ENCODE measurements at regions not wholly inside any gene's neighbourhood (a gene's known extent, or its start where the extent isn't known, plus 50 kb on each side); places are given as distances from the start of the nearest gene placed in this dataset.

DNA sequence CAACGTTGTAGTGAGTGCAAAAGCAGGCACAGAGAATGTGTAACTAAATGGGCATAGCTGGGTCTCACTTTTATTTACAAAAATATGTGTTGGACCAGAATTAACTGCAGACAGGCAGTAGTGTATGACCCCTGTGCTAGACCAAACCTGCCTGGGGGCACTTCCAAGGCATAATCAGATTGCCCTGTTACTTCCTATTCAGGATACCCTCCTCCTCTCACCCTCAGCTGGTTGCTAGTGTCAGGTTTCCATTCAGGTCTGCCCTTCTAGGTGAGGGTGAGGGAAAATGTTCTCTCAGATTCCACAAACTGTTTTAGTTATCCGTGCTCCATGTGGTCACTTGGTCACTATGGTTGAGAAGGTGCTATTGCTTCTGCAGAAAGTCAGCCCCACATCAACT lies 387.3 kb downstream of the LMX1A start:
- peaks cover 7% of the 10 kb centered on the region for H3K27me3 Mint-ChIP-seq (ENCODE audit: low read depth, unreplicated experiment)
- H3K9ac ChIP-seq (ENCODE audit: low read length): no peak overlapping the region
- no peaks in the 10 kb centered on the region for H3K9me3 ChIP-seq (ENCODE audit: insufficient read depth, low read depth, low read length)
- no peaks in the 10 kb centered on the region for H4K20me1 ChIP-seq (ENCODE audit: insufficient read depth, low read length)
- no peaks in the 10 kb centered on the region for H3K36me3 ChIP-seq (ENCODE audit: insufficient read depth, low read length)
- no peak overlapping the region for H2AFZ ChIP-seq (ENCODE audit: low read depth, low read length)
- H3K9me3 Mint-ChIP-seq (ENCODE audit: unreplicated experiment): no peaks in the 10 kb centered on the region
- H3K36me3 Mint-ChIP-seq (ENCODE audit: low read depth, unreplicated experiment): no peaks in the 10 kb centered on the region
- no peak for DNase-seq (ENCODE audit: low read depth)
- H3K4me1 Mint-ChIP-seq (ENCODE audit: low read depth, unreplicated experiment): no peaks in the 10 kb centered on the region
- H3K4me3 ChIP-seq (ENCODE audit: insufficient read depth, low read depth, low read length): no peak overlapping the region
- H3K27ac ChIP-seq (ENCODE audit: low read depth, low read length): no peak overlapping the region
- no peak overlapping the region for H3K4me2 ChIP-seq (ENCODE audit: low read length)
- TF ChIP-seq CTCF (IDR thresholded peaks at IDR 0.05; ENCODE audit: insufficient read depth, low read depth, low read length) (no peak), EZH2 (IDR thresholded peaks at IDR 0.05; ENCODE audit: insufficient read depth, low read length) (no peak)
- H3K27ac Mint-ChIP-seq (ENCODE audit: unreplicated experiment): no peak overlapping the region
- H3K4me1 ChIP-seq (ENCODE audit: insufficient read depth, low read length): no peaks in the 10 kb centered on the region
- H3K4me3 Mint-ChIP-seq (ENCODE audit: unreplicated experiment): no peak overlapping the region
- H3K27me3 ChIP-seq (ENCODE audit: insufficient read depth, low read length): no peaks in the 10 kb centered on the region
- FAIRE-seq: no peak
- H3K79me2 ChIP-seq (ENCODE audit: insufficient read depth, low read length): no peaks in the 10 kb centered on the region

DNA sequence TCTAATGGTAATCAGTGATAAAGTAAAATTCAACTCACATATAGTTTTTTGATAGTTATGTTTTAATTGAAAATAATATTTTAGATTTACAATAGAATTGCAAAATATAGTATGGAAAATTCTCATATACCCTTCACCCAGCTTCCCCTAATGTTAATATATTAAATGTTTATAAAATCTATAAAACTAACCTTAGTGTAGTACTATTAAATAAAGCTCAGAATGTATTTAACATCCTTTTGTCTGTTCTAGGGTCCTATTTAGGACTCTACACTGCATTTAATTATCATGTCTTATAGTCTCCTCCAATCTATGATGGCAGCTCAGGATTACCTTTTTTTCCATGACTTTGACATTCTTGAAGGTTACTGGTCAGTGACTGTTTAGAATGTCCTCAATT lies 389.2 kb downstream of the LMX1A start:
- Histone ChIP-seq H3K79me2 (ENCODE audit: insufficient read depth, low read length) (no peaks in the 10 kb centered on the region), H3K27ac (ENCODE audit: low read depth, low read length) (no peak overlapping the region), H2AFZ (ENCODE audit: low read depth, low read length) (no peak overlapping the region), H3K9me3 (ENCODE audit: insufficient read depth, low read depth, low read length) (no peaks in the 10 kb centered on the region), H3K27me3 (ENCODE audit: insufficient read depth, low read length) (no peaks in the 10 kb centered on the region), H3K36me3 (ENCODE audit: insufficient read depth, low read length) (no peaks in the 10 kb centered on the region), H3K4me2 (ENCODE audit: low read length) (no peak overlapping the region), H3K4me3 (ENCODE audit: insufficient read depth, low read depth, low read length) (no peak overlapping the region), H3K4me1 (ENCODE audit: insufficient read depth, low read length) (no peaks in the 10 kb centered on the region), H3K9ac (ENCODE audit: low read length) (no peak overlapping the region), H4K20me1 (ENCODE audit: insufficient read depth, low read length) (no peaks in the 10 kb centered on the region)
- Mint-ChIP-seq H3K36me3 (ENCODE audit: low read depth, unreplicated experiment) (no peaks in the 10 kb centered on the region), H3K9me3 (ENCODE audit: unreplicated experiment) (peaks cover 2% of the 10 kb centered on the region), H3K27ac (ENCODE audit: unreplicated experiment) (no peak overlapping the region), H3K27me3 (ENCODE audit: low read depth, unreplicated experiment) (no peaks in the 10 kb centered on the region), H3K4me1 (ENCODE audit: low read depth, unreplicated experiment) (no peaks in the 10 kb centered on the region), H3K4me3 (ENCODE audit: unreplicated experiment) (no peak overlapping the region)
- DNase-seq (ENCODE audit: low read depth) (no peak), FAIRE-seq (no peak)
- no peak for TF ChIP-seq CTCF (IDR thresholded peaks at IDR 0.05; ENCODE audit: insufficient read depth, low read depth, low read length)
- TF ChIP-seq EZH2 (IDR thresholded peaks at IDR 0.05; ENCODE audit: insufficient read depth, low read length): no peak

GRCh38 chr1:164961715-164962114 lies 394.8 kb downstream of the LMX1A start:
- Histone ChIP-seq H3K4me2 (ENCODE audit: low read length) (no peak overlapping the region), H3K4me1 (ENCODE audit: insufficient read depth, low read length) (no peaks in the 10 kb centered on the region), H3K9ac (ENCODE audit: low read length) (no peak overlapping the region), H3K27ac (ENCODE audit: low read depth, low read length) (no peak overlapping the region), H3K4me3 (ENCODE audit: insufficient read depth, low read depth, low read length) (no peak overlapping the region), H3K9me3 (ENCODE audit: insufficient read depth, low read depth, low read length) (no peaks in the 10 kb centered on the region), H2AFZ (ENCODE audit: low read depth, low read length) (no peak overlapping the region), H3K27me3 (ENCODE audit: insufficient read depth, low read length) (no peaks in the 10 kb centered on the region), H3K36me3 (ENCODE audit: insufficient read depth, low read length) (no peaks in the 10 kb centered on the region), H4K20me1 (ENCODE audit: insufficient read depth, low read length) (no peaks in the 10 kb centered on the region), H3K79me2 (ENCODE audit: insufficient read depth, low read length) (no peaks in the 10 kb centered on the region)
- Mint-ChIP-seq H3K9me3 (ENCODE audit: unreplicated experiment) (peaks cover 2% of the 10 kb centered on the region), H3K27me3 (ENCODE audit: low read depth, unreplicated experiment) (no peaks in the 10 kb centered on the region), H3K27ac (ENCODE audit: unreplicated experiment) (no peak overlapping the region), H3K36me3 (ENCODE audit: low read depth, unreplicated experiment) (no peaks in the 10 kb centered on the region), H3K4me1 (ENCODE audit: low read depth, unreplicated experiment) (no peaks in the 10 kb centered on the region), H3K4me3 (ENCODE audit: unreplicated experiment) (no peak overlapping the region)
- FAIRE-seq: no peak
- TF ChIP-seq EZH2 (IDR thresholded peaks at IDR 0.05; ENCODE audit: insufficient read depth, low read length) (no peak), CTCF (IDR thresholded peaks at IDR 0.05; ENCODE audit: insufficient read depth, low read depth, low read length) (no peak)
- DNase-seq (ENCODE audit: low read depth): no peak
